ENCODE measurements at regions not wholly inside any gene's neighbourhood (a gene's known extent, or its start where the extent isn't known, plus 50 kb on each side); places are given as distances from the start of the nearest gene placed in this dataset.

DNA sequence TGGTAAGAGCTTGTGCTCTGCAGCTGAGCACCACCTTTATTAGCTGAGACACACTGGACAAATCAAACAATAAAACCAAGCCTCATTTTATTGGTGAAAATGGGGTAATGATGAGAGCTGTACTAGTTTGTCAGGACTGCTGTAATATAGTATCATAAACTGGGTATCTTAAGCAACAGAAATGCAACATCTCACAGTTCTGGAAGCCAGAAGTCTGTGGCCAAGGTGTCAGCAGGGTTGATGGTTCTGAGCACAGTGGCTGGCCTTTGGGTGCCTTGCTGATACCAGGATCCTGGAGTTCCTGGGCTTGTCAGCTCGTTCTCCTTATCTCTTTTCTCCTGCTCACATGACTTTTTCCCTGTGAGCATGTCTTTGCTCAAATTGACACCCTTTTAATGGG is 513.1 kb downstream of the IRX1 start:
- no peak overlapping the region for H3K4me3 ChIP-seq (replicated peaks in 1 of 3; ENCODE audit: insufficient read depth in 1 of 3, low read depth in 1 of 3, low read length in 3 of 3)
- H3K27me3 ChIP-seq (ENCODE audit: control insufficient read depth in 2 of 2, insufficient read depth in 2 of 2, low read length in 2 of 2), result no peaks in the 10 kb centered on the region
- no peaks in the 10 kb centered on the region for H3K79me2 ChIP-seq (ENCODE audit: control insufficient read depth, insufficient read depth, low read length)
- dilution Hi-C loops (cut with MboI; ENCODE audit: extremely low pct_ligation_motif_present, low sequenced_read_pairs) (no loop called here), intact Hi-C loops (cut with micrococcal nuclease) (no loop called here)
- H3K4me1 ChIP-seq (ENCODE audit: control insufficient read depth, extremely low read depth, insufficient read depth, low read length), result no peaks in the 10 kb centered on the region
- H3K9me1 ChIP-seq (replicated peaks; ENCODE audit: control insufficient read depth, extremely low read depth, insufficient read depth, low read length), result no peaks in the 10 kb centered on the region
- TF ChIP-seq EZH2 (IDR thresholded peaks at IDR 0.05; ENCODE audit: borderline replicate concordance, low read depth, low read length, severe bottlenecking), result no peak
- TF ChIP-seq POLR2A (IDR thresholded peaks at IDR 0.05; ENCODE audit: low read depth, low read length), result no peak
- TF ChIP-seq, protein P1, sequence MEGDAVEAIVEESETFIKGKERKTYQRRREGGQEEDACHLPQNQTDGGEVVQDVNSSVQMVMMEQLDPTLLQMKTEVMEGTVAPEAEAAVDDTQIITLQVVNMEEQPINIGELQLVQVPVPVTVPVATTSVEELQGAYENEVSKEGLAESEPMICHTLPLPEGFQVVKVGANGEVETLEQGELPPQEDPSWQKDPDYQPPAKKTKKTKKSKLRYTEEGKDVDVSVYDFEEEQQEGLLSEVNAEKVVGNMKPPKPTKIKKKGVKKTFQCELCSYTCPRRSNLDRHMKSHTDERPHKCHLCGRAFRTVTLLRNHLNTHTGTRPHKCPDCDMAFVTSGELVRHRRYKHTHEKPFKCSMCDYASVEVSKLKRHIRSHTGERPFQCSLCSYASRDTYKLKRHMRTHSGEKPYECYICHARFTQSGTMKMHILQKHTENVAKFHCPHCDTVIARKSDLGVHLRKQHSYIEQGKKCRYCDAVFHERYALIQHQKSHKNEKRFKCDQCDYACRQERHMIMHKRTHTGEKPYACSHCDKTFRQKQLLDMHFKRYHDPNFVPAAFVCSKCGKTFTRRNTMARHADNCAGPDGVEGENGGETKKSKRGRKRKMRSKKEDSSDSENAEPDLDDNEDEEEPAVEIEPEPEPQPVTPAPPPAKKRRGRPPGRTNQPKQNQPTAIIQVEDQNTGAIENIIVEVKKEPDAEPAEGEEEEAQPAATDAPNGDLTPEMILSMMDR (IDR thresholded peaks at IDR 0.05; ENCODE audit: extremely low read depth in 1 of 2, insufficient read depth in 1 of 2, low read depth in 1 of 2, low read length in 2 of 2), result no peak
- TF ChIP-seq JUN (IDR thresholded peaks at IDR 0.05; ENCODE audit: borderline replicate concordance, insufficient read depth, insufficient read length, low read depth), result no peak
- no peak for TF ChIP-seq POLR2AphosphoS5 (IDR thresholded peaks at IDR 0.05; ENCODE audit: insufficient read depth, low read depth, low read length)
- TF ChIP-seq, protein P2, sequence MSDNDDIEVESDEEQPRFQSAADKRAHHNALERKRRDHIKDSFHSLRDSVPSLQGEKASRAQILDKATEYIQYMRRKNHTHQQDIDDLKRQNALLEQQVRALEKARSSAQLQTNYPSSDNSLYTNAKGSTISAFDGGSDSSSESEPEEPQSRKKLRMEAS (IDR thresholded peaks at IDR 0.05; ENCODE audit: insufficient read depth, insufficient read length), result no peak
- TF ChIP-seq MYC (IDR thresholded peaks at IDR 0.05; ENCODE audit: low read depth, low read length), result no peak
- TF ChIP-seq FOS (IDR thresholded peaks at IDR 0.05; ENCODE audit: borderline replicate concordance, insufficient read depth, low read length), result no peak
- TF ChIP-seq GATA2 (IDR thresholded peaks at IDR 0.05; ENCODE audit: insufficient read depth, insufficient read length, low read depth, low read length), result no peak
- H3K36me3 ChIP-seq (ENCODE audit: control insufficient read depth in 2 of 2, extremely low read depth in 1 of 2, insufficient read depth in 2 of 2, low read length in 2 of 2), result no peaks in the 10 kb centered on the region
- H3K9ac ChIP-seq (replicated peaks; ENCODE audit: extremely low read depth, insufficient read depth, low read length), result no peak overlapping the region
- no peak for DNase-seq (ENCODE audit: low read depth, low spot score)
- H3K9me3 ChIP-seq (replicated peaks; ENCODE audit: control insufficient read depth, insufficient read depth, low read length), result peaks cover 4% of the 10 kb centered on the region
- ChIA-PET CTCF (no interaction called here), POLR2A (no interaction called here)
- H2AFZ ChIP-seq (ENCODE audit: low read depth, low read length), result no peak overlapping the region
- no TSS peak for BruUV-seq (replicated peaks)
- H4K20me1 ChIP-seq (replicated peaks; ENCODE audit: control insufficient read depth, extremely low read depth, insufficient read depth, low read length), result no peaks in the 10 kb centered on the region
- no peak for FAIRE-seq
- H3K4me2 ChIP-seq (ENCODE audit: insufficient read depth, low read length), result no peak overlapping the region
- no peak overlapping the region for H3K27ac ChIP-seq (ENCODE audit: insufficient read depth, low read depth, low read length)
